HK-2 (cell line): ENCODE measurements at regions not wholly inside any gene's neighbourhood (a gene's known extent, or its start where the extent isn't known, plus 50 kb on each side); places are given as distances from the start of the nearest gene placed in this dataset.
A peak's percentile ranks its signal among the peaks of the same experiment; 100 is the strongest.

ENCODE experiments used
- DNase-seq: peaks from one replicate; pipeline ENCODE4 v3.0.0-alpha.2; 2018; ENCODE audit not compliant: unreplicated experiment

GRCh38 chr2:41483982-41484857 lies 563.6 kb upstream of the PKDCC start:
- DNase-seq = no peak

GRCh38 chr2:41484858-41485234 lies 563.0 kb upstream of the PKDCC start:
- DNase-seq = no peak

GRCh38 chr2:41486948-41487347 lies 560.9 kb upstream of the PKDCC start:
- no peak for DNase-seq

- no peak for DNase-seq
Observed at GRCh38 chr2:41488888-41489287, 558.9 kb upstream of the PKDCC start.

- no peak for DNase-seq
Observed at GRCh38 chr2:41489638-41490037, 558.2 kb upstream of the PKDCC start.

- peak; percentile 0 for DNase-seq
Observed at GRCh38 chr2:41495050-41495449, 552.8 kb upstream of the PKDCC start.

- DNase-seq = no peak
Observed at GRCh38 chr2:41496908-41497307, 550.9 kb upstream of the PKDCC start.

- DNase-seq = no peak
Observed at GRCh38 chr2:41498781-41499180, 549.0 kb upstream of the PKDCC start.

- DNase-seq = no peak
Observed at GRCh38 chr2:41500895-41501294, 546.9 kb upstream of the PKDCC start.

GRCh38 chr2:41502752-41503151 lies 545.1 kb upstream of the PKDCC start:
- DNase-seq = no peak

GRCh38 chr2:41504532-41504931 lies 543.3 kb upstream of the PKDCC start:
- DNase-seq = no peak

GRCh38 chr2:41510108-41510507 lies 537.7 kb upstream of the PKDCC start:
- no peak for DNase-seq

- no peak for DNase-seq
Observed at GRCh38 chr2:41521211-41521610, 526.6 kb upstream of the PKDCC start.

GRCh38 chr2:41527525-41528323 lies 520.1 kb upstream of the PKDCC start:
- no peak for DNase-seq

GRCh38 chr2:41535575-41535974 lies 512.2 kb upstream of the PKDCC start:
- no peak for DNase-seq

- DNase-seq = no peak
Observed at GRCh38 chr2:41540272-41540998, 507.4 kb upstream of the PKDCC start.

- no peak for DNase-seq
Observed at GRCh38 chr2:41543726-41544125, 504.1 kb upstream of the PKDCC start.

GRCh38 chr2:41544709-41545108 lies 503.1 kb upstream of the PKDCC start:
- no peak for DNase-seq

- no peak for DNase-seq
Observed at GRCh38 chr2:41546031-41546430, 501.8 kb upstream of the PKDCC start.

GRCh38 chr2:41568648-41569047 lies 479.2 kb upstream of the PKDCC start:
- DNase-seq = no peak

- no peak for DNase-seq
Observed at GRCh38 chr2:41572154-41572553, 475.7 kb upstream of the PKDCC start.

- DNase-seq = no peak
Observed at GRCh38 chr2:41576423-41576822, 471.4 kb upstream of the PKDCC start.
